Fibroblast of lung (primary cell): ENCODE measurements at regions not wholly inside any gene's neighbourhood (a gene's known extent, or its start where the extent isn't known, plus 50 kb on each side); places are given as distances from the start of the nearest gene placed in this dataset.

Source experiments
- EZH2 ChIP-seq: IDR thresholded peaks from 2 replicates; pipeline ENCODE4 v1.5.1; 2012; ENCODE audit warnings: low read length, control low read depth, mild to moderate bottlenecking; ENCODE audit errors: missing control alignments
- TF ChIP-seq, protein P1 (sequence below), 2 donors: IDR thresholded peaks in 1 of 2; conservative IDR thresholded peaks in 1 of 2; 1 replicate in 1 of 2; 2 replicates in 1 of 2; pipeline ENCODE4 v1.5.1; 2011 to 2012; ENCODE audit warnings: low read length in 2 of 2, control low read depth in 1 of 2, inconsistent platforms in 1 of 2, low read depth in 1 of 2, mild to moderate bottlenecking in 1 of 2

- TF ChIP-seq, protein P1, sequence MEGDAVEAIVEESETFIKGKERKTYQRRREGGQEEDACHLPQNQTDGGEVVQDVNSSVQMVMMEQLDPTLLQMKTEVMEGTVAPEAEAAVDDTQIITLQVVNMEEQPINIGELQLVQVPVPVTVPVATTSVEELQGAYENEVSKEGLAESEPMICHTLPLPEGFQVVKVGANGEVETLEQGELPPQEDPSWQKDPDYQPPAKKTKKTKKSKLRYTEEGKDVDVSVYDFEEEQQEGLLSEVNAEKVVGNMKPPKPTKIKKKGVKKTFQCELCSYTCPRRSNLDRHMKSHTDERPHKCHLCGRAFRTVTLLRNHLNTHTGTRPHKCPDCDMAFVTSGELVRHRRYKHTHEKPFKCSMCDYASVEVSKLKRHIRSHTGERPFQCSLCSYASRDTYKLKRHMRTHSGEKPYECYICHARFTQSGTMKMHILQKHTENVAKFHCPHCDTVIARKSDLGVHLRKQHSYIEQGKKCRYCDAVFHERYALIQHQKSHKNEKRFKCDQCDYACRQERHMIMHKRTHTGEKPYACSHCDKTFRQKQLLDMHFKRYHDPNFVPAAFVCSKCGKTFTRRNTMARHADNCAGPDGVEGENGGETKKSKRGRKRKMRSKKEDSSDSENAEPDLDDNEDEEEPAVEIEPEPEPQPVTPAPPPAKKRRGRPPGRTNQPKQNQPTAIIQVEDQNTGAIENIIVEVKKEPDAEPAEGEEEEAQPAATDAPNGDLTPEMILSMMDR (conservative IDR thresholded peaks at IDR 0.05 in 1 of 2, IDR thresholded peaks at IDR 0.05 in 1 of 2; ENCODE audit: low read depth in 1 of 2, low read length in 2 of 2): no peak
- TF ChIP-seq EZH2: no peak
Observed at GRCh38 chr5:61637566-61637965, 305.5 kb downstream of the ZSWIM6 start.
